ENCODE measurements at regions not wholly inside any gene's neighbourhood (a gene's known extent, or its start where the extent isn't known, plus 50 kb on each side); places are given as distances from the start of the nearest gene placed in this dataset.
"Not testable (repeated sequence)": the region's sequence is repeated elsewhere in the genome, so short reads cannot be mapped to it uniquely, and the experiment has no call there.

DNA sequence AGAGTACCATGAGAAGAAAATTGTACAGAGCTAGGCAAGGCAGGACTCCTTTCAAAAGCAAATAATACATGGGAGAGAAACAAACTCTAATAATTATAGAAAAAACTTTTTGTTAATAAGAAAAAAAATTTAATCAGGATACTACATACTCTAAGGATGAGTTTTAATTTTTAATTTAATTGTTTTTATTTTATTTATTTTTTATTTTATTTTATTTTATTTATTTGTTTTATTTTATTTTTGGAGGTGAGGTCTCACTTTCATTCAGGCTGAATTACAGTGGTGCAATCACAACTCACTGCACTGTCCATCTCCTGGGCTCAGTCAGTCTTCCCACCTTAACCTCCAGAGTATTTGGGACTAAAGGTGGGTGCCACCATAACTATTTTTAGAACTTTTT is 1347.2 kb downstream of the NLGN4Y start:
- no peak for DNase-seq

DNA sequence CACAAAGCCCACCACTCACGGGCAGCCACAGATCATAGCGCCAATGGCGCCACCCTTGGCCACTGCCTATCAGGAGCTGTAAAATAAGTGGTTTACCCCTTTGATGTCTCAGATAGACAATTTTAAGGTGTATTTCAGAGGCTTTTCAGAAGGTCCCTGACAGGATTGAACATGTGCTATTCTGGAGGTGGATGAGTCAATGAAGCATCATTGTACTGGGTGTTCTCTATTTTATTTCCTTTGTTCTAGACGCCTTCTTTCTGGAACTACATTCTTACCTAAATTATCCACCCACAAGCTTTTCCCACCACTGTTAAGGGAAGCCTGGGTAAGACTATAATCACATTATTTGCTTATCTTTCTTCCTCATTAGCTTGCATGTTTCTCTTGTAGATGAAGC is 1351.6 kb downstream of the NLGN4Y start:
- DNase-seq, result not testable (repeated sequence)

DNA sequence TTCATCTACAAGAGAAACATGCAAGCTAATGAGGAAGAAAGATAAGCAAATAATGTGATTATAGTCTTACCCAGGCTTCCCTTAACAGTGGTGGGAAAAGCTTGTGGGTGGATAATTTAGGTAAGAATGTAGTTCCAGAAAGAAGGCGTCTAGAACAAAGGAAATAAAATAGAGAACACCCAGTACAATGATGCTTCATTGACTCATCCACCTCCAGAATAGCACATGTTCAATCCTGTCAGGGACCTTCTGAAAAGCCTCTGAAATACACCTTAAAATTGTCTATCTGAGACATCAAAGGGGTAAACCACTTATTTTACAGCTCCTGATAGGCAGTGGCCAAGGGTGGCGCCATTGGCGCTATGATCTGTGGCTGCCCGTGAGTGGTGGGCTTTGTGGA is 1379.2 kb downstream of the NLGN4Y start:
- not testable (repeated sequence) for DNase-seq

DNA sequence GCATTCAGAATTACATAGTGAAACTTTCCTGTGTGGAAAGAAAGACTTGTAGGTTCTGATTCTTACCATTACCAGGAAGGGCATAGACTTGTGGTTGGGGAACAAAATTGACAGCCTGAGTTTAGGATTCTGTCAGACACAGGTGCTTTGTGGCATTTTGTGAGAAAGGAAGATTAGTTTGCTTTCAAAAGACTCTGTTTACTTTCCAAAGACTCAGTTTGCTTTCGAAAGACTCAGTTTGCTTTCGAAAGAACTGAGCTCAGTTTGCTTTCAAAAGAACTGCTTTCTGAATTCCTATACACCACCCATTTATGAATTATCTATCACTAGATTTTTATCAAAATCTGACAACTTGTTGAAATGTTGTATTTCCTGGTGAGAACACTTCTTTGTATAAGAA is 1381.2 kb downstream of the NLGN4Y start:
- DNase-seq, result no peak

DNA sequence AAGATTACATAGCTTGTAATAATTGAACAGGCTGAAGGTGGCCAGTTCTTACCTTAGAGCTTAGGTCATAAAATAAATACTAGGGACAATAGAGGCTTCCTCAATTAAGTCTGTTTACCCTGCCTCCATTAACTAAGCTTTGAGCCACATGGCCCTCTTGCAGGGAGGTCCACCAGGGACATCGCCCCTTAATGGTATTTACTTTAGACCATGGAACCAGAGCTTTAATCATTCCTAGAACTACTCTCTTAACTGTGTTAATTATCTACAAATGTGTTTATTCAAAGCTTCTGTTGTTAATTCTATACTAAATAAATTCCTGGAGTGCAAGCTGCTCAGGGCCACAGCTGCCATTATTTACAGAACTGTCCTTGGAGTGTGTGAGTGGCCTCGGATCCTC is 1402.2 kb downstream of the NLGN4Y start:
- no peak for DNase-seq

DNA sequence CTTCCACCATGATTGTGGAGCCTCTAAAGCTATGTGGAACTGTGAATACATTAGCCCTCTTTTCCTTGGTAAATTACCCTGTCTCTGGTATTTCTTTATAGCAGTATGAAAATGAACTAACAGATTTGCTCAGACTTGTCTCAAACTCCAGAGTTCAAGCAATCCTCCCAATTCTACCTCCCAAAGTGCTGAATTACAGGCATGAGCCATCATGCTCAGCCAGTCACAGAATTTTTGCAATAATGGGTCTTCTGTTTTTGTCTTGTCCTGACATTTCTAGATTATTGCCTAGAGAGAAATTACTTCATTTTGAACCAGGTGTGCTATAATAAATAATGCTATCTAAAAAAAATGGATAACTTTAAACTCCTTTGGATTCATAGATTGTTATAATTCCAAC is 1414.5 kb downstream of the NLGN4Y start:
- no peak for DNase-seq

DNA sequence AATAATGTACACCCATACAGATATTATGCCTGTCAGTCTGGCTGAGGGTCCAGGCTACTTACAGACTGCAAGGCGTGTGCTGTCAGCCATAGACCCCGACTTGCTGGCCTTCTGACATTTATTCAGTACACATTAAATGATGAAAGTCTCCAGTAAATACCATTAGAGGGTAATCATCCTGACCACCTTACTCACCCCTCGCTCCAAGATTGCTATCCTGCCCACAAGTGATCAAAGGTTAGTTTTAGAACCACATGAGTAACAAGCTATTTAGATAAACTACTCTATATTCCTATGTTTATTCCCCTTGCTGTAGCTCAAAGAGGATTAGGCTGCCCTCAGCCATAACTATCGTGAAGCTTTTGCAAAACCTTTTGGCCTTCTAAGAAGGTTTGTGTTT is 1426.7 kb downstream of the NLGN4Y start:
- DNase-seq, result no peak

DNA sequence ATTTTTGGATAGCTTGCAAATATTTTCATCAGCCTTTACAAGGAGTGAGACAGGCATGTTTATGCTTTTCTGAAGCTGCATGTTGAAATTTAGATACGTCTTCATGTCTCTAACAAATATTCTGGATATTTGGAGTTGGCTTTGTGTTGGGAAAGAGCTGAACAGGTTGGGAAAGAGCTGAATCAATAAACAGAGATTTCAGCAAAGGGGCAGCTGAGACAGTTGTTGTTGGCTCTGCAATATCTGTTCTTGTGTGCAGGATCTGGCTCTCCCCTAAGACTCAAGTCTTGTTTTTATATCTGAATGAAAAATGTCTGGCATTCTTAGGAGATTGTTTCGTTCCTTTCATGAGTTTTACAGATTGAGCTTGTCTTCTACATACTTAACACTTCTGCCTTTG is 1444.5 kb downstream of the NLGN4Y start:
- no peak for DNase-seq

DNA sequence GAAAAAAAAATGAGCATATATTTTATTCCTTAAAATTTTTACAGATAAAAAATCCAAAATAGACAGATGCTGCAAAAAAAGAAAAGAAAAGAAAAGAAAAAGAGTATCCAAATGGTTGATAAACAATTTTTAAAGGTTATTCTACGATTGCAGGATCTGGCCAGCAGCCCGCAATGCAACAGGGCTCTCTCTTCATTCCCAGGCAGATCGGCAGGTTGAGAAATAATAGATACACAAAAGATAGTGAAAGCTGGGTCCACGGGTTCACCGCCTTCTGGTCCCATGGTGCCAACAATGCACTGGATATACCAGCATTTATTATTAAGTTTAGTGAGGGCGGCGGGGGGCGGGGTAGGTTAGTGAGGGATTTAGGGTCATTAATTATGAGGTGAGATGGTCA is 1448.9 kb downstream of the NLGN4Y start:
- DNase-seq, result no peak

DNA sequence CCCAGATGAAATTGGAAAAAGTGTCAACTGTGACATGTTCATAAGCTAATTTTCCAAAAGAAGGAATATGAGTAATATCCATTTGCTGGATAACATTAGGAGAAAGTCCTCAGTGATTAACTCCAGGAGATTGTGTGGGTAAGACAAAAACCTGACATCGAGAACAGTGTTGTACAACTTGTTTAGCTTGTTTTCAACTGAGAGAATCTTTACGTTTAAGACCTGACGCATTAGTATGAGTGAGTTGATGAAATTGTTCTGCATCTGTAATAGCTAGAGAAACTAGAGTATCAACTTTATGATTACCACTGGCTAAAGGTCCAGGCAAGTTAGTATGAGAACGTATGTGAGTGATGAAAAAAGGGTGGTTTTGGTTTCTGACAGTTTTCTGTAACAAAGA is 1452.4 kb downstream of the NLGN4Y start:
- no peak for DNase-seq

DNA sequence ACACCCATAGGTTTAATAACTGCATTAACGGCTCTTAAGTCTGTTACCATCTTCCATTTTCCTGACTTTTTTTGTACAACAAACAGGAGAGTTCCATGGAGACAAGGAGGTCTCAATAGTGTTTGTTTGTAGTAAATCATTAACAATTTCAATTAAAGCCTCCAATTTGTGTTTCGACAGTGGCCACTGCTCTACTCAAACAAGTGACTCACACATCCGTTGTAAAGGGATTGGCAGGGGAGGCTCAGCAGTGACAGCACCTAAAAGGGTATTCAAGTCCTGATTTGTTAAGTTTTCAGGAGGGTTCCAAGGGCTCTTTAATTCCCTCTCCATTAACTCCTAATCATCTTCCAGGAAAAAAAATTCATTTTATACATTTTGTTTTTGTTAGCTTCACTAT is 1454.2 kb downstream of the NLGN4Y start:
- no peak for DNase-seq

DNA sequence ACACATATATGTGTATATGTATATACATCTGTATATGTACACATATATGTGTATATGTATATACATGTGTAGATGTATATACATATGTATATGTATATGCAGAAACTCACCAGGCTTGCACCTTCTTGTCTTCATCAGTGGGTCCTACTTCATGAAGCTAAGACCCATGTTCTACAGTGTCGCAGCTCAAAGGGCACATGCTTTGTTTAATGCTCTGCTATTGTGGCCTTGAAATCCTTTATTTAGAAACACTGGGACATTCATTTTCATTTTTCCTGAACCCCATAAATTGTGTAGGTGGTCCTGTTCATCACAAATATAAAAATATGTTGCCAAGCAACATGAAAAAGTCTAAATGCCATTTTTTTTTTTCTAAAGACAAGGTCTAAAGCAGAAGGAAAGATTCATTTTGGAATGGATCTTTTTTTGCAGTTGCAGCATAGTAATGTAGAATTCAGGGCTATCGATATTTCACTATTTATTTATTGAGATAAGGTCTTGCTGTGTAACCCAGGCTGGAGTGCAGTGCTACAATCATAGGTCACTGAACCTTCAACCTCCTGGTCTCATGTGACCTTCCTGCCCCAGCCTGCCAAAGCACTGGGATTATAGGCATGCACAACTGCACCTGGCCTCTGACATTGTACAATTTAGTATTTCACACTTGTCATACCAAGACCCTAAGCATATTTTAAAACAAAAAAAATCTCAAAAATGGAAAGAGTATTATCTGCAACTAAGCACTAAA is 1460.5 kb downstream of the NLGN4Y start:
- no peak for DNase-seq

DNA sequence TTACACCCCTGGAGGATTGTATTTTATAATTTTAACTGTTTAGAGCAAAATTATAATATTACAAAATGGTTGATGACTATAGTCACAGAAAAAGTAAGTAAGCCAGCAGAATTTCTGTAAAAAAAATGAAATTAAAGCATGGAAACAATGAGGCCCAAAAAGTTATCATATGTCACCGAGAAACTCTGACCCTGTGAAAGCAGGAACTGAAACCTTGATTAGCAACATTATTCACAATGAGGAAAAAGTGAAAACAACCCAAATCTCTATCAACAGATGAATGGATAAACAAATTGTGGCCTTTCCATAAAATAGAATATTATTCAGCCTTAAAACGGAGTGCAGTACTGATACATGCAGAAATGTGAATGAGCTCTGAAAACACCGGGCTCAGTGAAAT is 1471.7 kb downstream of the NLGN4Y start:
- DNase-seq, result no peak

DNA sequence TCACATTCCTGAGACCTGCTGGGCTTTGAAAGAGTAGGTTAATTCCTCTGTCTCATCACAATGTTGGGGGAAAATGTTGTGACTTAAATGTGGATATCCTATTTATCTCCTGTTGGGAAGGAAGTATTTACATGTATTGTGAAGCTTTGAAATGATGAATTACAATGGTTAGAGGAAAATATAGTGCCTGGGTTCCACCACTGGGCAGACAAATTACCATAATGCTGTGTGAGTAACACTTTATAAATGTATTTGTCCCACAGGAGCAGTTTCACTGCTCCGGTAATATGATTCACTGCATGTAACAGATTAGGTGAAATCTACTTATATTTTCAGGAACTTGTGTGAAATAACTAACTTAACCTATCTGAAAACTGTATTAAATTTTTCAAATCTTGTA is 1476.4 kb downstream of the NLGN4Y start:
- DNase-seq, result no peak

DNA sequence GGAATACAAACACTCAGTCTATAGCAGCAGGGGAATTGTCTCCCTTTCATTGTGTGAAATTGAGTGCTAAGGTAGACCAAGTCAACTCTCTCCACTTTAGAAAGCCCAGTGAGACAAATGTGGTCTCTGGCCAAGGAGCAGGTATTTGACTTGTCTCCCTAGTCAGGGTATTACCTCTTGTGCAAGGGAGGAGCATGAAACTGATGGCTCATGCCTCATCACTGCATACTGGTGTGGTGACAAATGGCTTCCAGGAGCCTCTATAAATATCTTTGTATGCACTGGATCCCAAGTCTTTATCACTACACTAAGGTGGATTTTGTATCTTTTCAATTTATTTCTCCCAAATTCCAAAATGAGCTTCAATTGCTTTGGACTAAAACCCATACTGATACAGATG is 1477.6 kb downstream of the NLGN4Y start:
- no peak for DNase-seq

DNA sequence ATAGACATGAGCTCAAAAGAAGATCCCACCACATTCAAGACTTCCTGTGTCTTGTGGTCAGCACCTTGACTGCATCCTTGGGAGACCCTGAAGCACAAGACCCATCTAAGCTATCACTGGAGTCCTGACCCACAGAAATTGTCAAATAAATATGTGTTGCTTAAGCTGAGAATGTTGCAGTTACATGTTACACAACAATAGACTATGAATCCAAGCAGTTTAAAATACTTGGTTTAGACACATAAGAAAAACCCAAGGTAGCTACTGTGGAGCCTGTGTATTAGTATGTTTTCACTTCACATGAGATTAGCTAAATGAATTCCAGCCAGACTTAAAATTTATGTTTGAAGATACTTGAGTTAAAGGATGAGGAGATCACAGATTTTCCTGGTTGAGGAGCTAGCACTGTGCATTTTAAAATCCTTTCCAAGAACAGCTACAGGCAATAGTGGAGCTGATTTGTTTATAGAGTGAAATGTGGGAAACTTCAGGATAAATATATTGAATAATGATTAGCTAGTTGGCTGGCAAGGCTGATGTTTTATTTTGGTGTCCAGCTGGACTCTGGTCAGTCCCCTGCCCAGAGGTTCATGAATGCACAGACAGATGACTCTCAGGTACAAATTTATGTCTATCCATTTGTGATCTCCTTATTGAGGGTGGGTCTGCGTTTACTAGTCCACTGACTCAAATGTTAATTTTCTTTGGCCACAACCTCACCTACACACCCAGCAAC is 1527.7 kb downstream of the NLGN4Y start:
- no peak for DNase-seq

DNA sequence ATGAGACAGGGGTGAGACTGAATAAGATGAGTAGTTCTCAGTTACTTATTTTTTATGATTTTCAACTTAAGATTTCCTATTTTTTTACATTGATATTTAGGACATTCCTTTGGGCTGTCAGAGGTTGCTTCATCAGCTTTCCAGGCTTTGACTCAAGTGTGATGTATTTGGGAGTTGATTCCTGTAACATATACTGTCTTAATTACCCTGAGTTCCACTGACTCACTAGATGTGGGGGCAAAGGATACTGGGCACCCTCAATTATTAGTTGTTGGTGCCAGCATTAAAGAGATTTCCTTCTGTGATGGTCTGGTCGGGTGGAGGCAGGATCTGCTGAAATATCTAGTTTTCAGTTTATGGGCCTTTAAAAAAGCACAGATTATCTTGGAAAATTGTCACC is 1535.8 kb downstream of the NLGN4Y start:
- no peak for DNase-seq

DNA sequence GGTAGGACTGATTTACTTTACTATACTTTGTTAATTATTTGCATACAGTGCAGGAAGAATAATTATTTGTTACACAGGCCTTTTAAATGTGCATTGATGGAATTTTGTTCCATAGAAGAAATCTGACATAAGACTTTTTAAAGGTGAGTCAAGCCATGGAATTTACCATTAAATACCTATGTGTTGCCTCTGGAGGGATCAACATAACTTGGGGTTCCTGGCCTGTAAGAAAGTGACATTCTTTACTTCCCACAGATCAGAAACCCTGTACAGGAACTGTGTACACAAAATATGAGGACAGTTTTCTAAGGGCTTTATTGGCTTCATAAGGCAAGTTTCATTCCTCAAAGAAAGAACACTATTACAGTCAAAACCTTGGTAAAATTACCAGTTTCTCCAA is 1536.4 kb downstream of the NLGN4Y start:
- DNase-seq, result no peak

DNA sequence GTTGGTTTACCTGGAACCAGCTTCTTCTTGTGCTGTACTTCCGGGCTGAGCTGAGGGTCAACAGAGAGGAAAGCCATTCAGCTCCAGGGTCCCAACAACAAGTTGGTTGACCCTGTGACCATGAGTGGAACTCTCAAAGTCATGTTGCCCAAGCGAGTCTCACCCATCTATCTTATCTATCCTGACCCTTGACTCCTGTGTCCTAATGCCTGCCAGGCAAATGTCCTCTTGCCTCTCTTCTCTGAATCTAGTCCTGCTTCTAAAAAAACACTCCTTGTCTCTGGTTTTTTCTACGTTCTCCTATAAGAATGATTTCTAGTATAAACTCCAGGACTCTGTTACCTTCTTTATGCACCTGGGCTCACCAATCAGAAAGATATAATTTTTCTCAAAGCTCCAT is 1547.6 kb downstream of the NLGN4Y start:
- DNase-seq, result no peak

DNA sequence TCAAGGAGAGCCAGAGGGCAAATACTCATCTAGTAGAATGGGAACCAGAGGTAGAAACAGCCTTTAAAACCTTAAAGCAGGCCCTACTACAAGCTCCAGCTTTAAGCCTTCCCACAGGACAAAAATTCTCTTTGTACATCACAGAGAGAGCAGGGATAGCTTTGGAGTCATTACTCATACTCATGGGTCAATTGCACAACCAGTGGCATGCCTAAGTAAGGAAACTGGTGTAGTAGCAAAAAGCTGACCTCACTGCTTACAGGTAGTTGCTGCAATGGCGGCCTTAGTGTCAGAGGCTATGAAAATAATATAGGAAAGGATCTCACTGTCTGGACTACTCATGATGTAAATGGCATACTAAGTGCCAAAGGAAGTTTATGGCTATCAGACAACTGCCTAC is 1551.4 kb downstream of the NLGN4Y start:
- no peak for DNase-seq

DNA sequence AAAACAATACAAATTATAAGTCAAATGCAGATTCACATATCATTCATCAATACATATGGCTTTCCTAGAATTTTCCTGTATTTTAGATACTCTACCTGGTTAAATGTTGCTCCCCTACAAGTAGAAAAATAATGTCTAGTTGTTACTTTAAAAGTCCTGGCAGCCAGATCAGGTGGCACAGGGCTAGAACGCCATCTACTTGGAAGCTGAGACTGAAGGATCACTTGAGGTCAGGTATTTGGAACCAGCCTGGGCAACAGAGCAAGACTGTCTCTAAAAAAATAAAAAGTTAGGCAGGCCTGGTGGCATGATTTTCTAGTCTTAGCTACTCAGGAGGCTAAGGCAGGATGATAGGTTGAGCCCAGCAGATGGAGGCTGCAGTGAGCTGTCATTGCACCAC is 1573.0 kb downstream of the NLGN4Y start:
- no peak for DNase-seq

DNA sequence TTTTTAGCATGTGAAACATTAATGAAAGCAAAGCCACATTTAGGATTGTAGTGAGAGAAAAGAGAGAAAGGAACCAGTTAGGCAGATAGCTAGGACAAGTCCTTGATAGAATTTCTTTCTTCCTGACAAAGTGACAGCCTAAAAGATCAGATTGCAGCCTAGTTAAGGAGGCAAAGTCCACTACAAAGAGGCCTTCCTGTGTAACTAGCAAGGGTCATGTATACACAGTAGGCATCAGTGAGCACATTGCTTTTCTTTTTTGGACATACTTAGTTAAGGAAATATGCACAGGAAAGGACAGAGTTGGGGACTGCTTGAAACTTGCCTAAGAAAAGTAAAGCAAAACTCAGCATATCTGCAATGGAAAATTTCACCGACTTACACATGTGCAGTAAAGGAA is 1577.5 kb downstream of the NLGN4Y start:
- no peak for DNase-seq

DNA sequence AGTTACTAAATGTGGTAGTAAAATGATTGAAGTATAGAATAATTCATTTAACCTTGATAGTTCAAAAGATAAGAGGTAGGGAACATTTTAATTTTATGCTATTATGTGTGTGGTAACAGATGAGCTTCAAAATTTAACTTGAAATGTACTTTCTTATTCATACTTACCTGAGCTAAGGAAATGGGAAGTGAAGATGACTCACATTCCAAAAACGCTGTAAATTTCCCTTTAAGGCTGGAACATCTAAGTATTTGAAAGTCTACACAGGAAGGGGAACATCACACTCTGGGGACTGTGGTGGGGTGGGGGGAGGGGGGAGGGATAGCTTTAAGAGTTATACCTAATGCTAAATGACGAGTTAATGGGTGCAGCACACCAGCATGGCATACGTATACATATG is 1582.3 kb downstream of the NLGN4Y start:
- DNase-seq, result no peak

DNA sequence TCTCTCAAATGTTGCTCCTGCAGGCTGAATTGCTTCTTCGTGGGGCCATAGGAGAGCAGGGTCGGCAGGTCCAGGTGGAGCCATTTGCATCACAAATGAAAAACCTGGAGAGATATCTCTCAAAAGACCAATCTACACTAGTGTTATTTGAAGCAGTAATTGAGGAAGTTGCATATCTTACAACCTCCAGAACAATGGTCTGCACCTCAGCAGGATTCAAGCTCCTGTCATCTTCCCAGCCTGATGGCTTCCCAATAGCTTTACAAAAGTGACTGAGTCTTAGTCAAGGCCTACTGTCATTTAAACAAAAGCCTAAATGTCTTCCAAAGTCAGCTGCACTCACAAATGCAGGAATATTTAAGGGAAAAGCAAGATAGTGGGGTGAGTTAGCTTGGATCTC is 1584.5 kb downstream of the NLGN4Y start:
- DNase-seq, result no peak

DNA sequence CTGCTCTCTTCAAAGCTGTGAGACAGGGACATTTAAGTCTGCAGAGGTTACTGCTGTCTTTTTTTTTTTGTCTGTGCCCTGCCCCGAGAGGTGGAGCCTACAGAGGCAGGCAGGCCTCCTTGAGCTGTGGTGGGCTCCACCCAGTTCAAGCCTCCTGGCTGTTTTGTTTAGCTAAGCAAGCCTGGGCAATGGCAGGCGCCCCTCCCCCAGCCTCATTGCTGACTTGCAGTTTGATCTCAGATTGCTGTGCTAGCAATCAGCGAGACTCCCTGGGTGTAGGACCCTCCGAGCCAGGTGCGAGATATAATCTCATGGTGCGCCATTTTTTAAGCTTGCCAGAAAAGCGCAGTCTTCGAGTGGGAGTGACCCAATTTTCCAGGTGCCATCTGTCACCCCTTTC is 1595.8 kb downstream of the NLGN4Y start:
- DNase-seq, result peak; percentile 32
